HCT116 (cell line): ENCODE measurements at regions not wholly inside any gene's neighbourhood (a gene's known extent, or its start where the extent isn't known, plus 50 kb on each side); places are given as distances from the start of the nearest gene placed in this dataset.
"Not testable (repeated sequence)": the region's sequence is repeated elsewhere in the genome, so short reads cannot be mapped to it uniquely, and the experiment has no call there.

ENCODE experiments used
- ATAC-seq: fragments of 200-7000 bp; cut with Tn5 transposase; 2 replicates; pipeline ENCODE4 v1.9.1; 2020; ENCODE audit warnings: mild to moderate bottlenecking, moderate library complexity
- BruUV-seq: library from RNA; stranded (reverse); fragments of 400-500 nt; replicated peaks from 2 replicates; lab custom pipeline; 2021; lab: Mats Ljungman, UMichigan
- CTCF ChIA-PET: fragments of 300-600 bp; sonication (Branson Sonifier 250); formaldehyde crosslinking; loops from one replicate; lab custom pipeline; 2021; ENCODE audit warnings: antibody characterized with exemption; lab: Charles Lee
- POLR2A ChIA-PET: fragments of 300-600, 350-600 bp; sonication (Branson Sonifier 250); formaldehyde crosslinking; loops from one replicate; lab custom pipeline; 2021; ENCODE audit warnings: antibody characterized with exemption; lab: Charles Lee
- RAD21 ChIA-PET, 2 experiments: fragments of 300-600 bp; sonication (Branson Sonifier 250); formaldehyde crosslinking; loops; one replicate each; lab custom pipeline; 2023; ENCODE audit warnings: low total read pairs in 2 of 2; ENCODE audit not compliant: uncharacterized antibody in 2 of 2, unreplicated experiment in 2 of 2, low non-redundant PET in 1 of 2; lab: Charles Lee
- DNase-seq: peaks from one replicate; pipeline ENCODE4 v3.0.0-alpha.2; 2010; ENCODE audit warnings: low read depth, low spot score
- H2AFZ ChIP-seq: fragments of 200-600 bp; shearing (Covaris generic), sonication (generic); 2 replicates; pipeline ENCODE4 v1.6.1; 2017; ENCODE audit warnings: low read depth, mixed run types, mixed read lengths, antibody characterized with exemption, low read length; ENCODE audit not compliant: poor library complexity, severe bottlenecking
- H3K27ac ChIP-seq: 2 replicates; pipeline ENCODE4 v1.5.1; 2012; ENCODE audit warnings: low read depth, low read length
- H3K27me3 ChIP-seq: fragments of 200-600 bp; sonication (generic); 2 replicates; pipeline ENCODE4 v1.6.1; 2016; ENCODE audit warnings: mixed run types, low read length, mixed read lengths; ENCODE audit not compliant: insufficient read depth
- H3K36me3 ChIP-seq, 2 experiments: fragments of 200-500 bp in 1 of 2; fragments of 200-600 bp in 1 of 2; sonication (Bioruptor generic) in 1 of 2; sonication (generic) in 1 of 2; 2 replicates each; pipeline versions ENCODE4 v1.5.1 to v1.6.1; 2014 to 2016; ENCODE audit warnings: low read length in 2 of 2, inconsistent platforms in 1 of 2, mixed read lengths in 1 of 2, mixed run types in 1 of 2; ENCODE audit not compliant: insufficient read depth in 2 of 2, control insufficient read depth in 1 of 2
- H3K4me1 ChIP-seq, 2 experiments: fragments of 200-600 bp in 1 of 2; sonication (generic) in 1 of 2; 2 replicates each; pipeline versions ENCODE4 v1.5.1 to v1.6.1; 2012 to 2017; ENCODE audit warnings: low read length in 2 of 2, inconsistent platforms in 1 of 2, mild to moderate bottlenecking in 1 of 2, mixed read lengths in 1 of 2, mixed run types in 1 of 2, moderate library complexity in 1 of 2; ENCODE audit not compliant: insufficient read depth in 2 of 2, control insufficient read depth in 1 of 2
- H3K4me2 ChIP-seq: fragments of 200-600 bp; sonication (generic); 2 replicates; pipeline ENCODE4 v1.6.1; 2017; ENCODE audit warnings: mixed run types, low read length, mixed read lengths
- H3K4me3 ChIP-seq, 2 experiments: fragments of 200-600 bp in 1 of 2; sonication (generic) in 1 of 2; replicated peaks in 1 of 2; 2 replicates each; pipeline ENCODE4 v1.5.1; 2011 to 2016; ENCODE audit warnings: low read length in 2 of 2, control low read depth in 1 of 2, low read depth in 1 of 2, mild to moderate bottlenecking in 1 of 2, mixed read lengths in 1 of 2, mixed run types in 1 of 2
- H3K79me2 ChIP-seq: fragments of 200-600 bp; sonication (generic); 2 replicates; pipeline ENCODE4 v1.6.1; 2017; ENCODE audit warnings: mild to moderate bottlenecking, mixed run types, low read length, moderate library complexity, mixed read lengths; ENCODE audit not compliant: insufficient read depth
- H3K9ac ChIP-seq: fragments of 200-600 bp; sonication (generic); 2 replicates; pipeline ENCODE4 v1.6.1; 2016; ENCODE audit warnings: low read length, mixed read lengths
- H3K9me2 ChIP-seq: fragments of 200-600 bp; sonication (generic), shearing (Covaris generic); 2 replicates; pipeline ENCODE4 v1.6.1; 2017; ENCODE audit warnings: mixed run types, mild to moderate bottlenecking, moderate library complexity; ENCODE audit not compliant: insufficient read depth
- H3K9me3 ChIP-seq, 2 experiments: fragments of 200-500 bp in 1 of 2; fragments of 200-600 bp in 1 of 2; sonication (Bioruptor generic) in 1 of 2; sonication (generic) in 1 of 2; 2 replicates each; pipeline ENCODE4 v1.6.1; 2014 to 2017; ENCODE audit warnings: low read length in 2 of 2, mixed read lengths in 2 of 2, inconsistent platforms in 1 of 2, low read depth in 1 of 2, mild to moderate bottlenecking in 1 of 2, mixed run types in 1 of 2, moderate library complexity in 1 of 2; ENCODE audit not compliant: control insufficient read depth in 1 of 2, insufficient read depth in 1 of 2
- H4K20me1 ChIP-seq: fragments of 200-600 bp; sonication (generic), shearing (Covaris generic); 2 replicates; pipeline ENCODE4 v1.6.1; 2017; ENCODE audit warnings: mixed run types, mild to moderate bottlenecking, moderate library complexity; ENCODE audit not compliant: insufficient read depth
- intact Hi-C: fragments of 100-400 bp; cut with micrococcal nuclease; formaldehyde crosslinking; loops from 2 replicates; pipeline ENCODE4 v1.10.0; 2022

DNA sequence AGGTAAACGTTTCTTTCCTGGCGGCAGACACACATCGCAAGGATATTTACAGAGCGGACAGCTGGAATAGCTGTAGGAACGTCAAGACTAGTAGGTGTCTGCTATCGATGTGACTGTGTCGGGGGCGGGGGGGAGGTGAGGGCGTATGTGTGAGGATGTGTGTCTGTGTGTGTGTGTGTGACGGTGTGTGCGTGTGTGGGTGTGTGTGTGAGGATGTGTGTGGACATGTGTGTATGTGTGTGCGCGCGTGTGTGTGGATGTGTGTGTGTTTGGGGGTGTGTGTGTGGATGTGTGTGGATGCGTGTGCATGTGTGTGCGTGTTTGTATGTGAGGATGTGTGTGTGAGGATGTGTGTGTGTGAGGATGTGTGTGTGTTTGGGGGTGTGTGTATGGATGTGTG is 55.4 kb downstream of the PNMA6F start:
- H3K9ac ChIP-seq, H3K27me3 ChIP-seq, RAD21 ChIA-PET, BruUV-seq, H4K20me1 ChIP-seq, H3K4me2 ChIP-seq, H3K9me2 ChIP-seq, POLR2A ChIA-PET, ATAC-seq, H3K4me1 ChIP-seq, intact Hi-C loops, CTCF ChIA-PET, H3K36me3 ChIP-seq, H2AFZ ChIP-seq, H3K4me3 ChIP-seq, H3K27ac ChIP-seq, H3K79me2 ChIP-seq, H3K9me3 ChIP-seq, DNase-seq: not testable (repeated sequence)

DNA sequence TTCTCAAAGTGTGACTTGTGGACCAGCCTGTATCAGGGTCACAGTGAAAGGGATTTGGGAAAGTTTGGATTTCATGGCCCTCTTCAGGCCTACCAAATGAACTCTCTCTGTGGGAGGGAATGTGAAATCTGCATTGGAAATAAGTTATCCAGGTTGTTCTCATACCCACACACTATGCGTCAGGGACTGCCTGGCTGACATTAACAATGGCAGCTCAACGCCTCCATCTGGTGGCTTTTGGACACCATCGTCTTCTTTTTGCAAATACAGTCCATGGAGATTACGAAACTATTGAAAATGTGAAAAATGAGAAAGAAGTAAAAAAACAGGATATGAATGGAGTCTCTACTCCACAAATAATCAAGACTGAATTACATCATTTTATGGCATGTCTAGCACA is 61.1 kb downstream of the PNMA6F start:
- CTCF ChIA-PET, H3K9me3 ChIP-seq, DNase-seq, H4K20me1 ChIP-seq, H3K4me2 ChIP-seq, H3K4me1 ChIP-seq, intact Hi-C loops, H3K4me3 ChIP-seq, H3K9me2 ChIP-seq, H3K9ac ChIP-seq, H3K36me3 ChIP-seq, RAD21 ChIA-PET, H3K27ac ChIP-seq, H3K27me3 ChIP-seq, BruUV-seq, H3K79me2 ChIP-seq, H2AFZ ChIP-seq, POLR2A ChIA-PET: not testable (repeated sequence)
- peak; percentile 74 for ATAC-seq

DNA sequence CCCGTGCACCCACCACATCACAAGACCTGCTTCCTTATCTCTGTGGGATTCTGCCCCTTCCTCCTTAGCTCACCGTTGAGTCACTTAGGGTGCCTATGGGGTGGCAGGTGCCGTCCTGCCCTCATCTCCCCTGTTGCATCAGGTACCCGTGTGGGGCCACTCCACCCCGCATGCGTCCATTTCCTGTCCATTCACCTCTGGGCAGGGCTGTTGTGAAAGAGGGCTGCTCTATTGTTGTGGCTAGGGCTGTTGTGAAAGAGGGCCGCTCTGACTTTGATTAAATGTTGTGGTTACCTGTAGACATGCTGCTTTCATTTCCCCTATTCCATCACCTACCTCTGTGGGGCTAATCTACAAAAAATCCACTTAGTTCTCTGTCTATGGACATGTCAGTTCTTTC is 68.3 kb downstream of the PNMA6F start:
- H3K4me1 ChIP-seq, intact Hi-C loops, DNase-seq, BruUV-seq, H3K9me3 ChIP-seq, H3K4me2 ChIP-seq, H2AFZ ChIP-seq, H3K36me3 ChIP-seq, H3K4me3 ChIP-seq, H3K9me2 ChIP-seq, H3K79me2 ChIP-seq, H4K20me1 ChIP-seq, RAD21 ChIA-PET, H3K27ac ChIP-seq, H3K9ac ChIP-seq, POLR2A ChIA-PET, CTCF ChIA-PET, ATAC-seq, H3K27me3 ChIP-seq: not testable (repeated sequence)

DNA sequence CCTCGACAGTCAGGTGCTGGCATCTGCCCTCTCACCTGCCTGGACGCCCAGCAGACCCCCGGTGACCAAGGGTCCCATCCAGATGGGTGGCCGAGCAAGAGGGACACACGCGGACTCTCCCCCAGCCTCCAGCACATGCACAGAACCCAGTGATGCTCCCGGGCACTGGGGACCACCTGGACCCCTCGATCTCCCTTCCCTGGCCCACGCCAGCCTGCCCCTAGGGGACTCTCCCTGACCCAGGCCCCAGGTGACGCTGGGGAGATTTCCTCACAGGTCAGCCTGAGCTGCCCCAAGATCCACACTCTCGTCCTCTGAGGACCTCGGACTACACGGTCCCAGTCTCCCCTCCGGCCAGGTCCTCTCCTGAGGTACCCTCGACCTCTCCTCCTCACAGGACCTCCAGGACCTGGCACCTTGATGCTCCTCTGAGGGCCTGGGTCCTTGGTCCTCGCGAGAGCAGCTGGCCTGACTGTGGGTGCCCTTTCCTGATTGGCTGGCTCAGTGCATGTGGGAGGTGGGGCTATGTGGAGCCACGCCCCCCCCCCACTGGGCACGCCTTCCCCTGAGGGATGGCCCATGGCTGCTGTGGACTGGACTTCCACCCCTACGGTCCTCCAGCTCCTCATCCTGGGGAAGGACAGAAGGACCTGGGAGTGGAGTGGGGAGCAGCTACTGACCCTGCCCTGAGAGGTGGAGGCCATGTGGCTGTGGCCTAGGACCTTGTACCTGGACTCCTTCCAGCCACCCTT is 69.0 kb downstream of the PNMA6F start:
- POLR2A ChIA-PET, H2AFZ ChIP-seq, H3K79me2 ChIP-seq, BruUV-seq, H3K36me3 ChIP-seq, CTCF ChIA-PET, RAD21 ChIA-PET, H4K20me1 ChIP-seq, H3K9me2 ChIP-seq, intact Hi-C loops, H3K4me2 ChIP-seq, DNase-seq, H3K4me1 ChIP-seq, H3K27me3 ChIP-seq, H3K4me3 ChIP-seq, H3K9me3 ChIP-seq, H3K9ac ChIP-seq, H3K27ac ChIP-seq: not testable (repeated sequence)
- ATAC-seq = peak; percentile 69
